GF-D8 (cell line): ENCODE measurements at regions not wholly inside any gene's neighbourhood (a gene's known extent, or its start where the extent isn't known, plus 50 kb on each side); places are given as distances from the start of the nearest gene placed in this dataset.

ENCODE experiments used
- DNase-seq: peaks from one replicate; lab custom pipeline; 2025; lab: John Stamatoyannopoulos, UW

GRCh38 chr19:31600731-31601295, 251.6 kb upstream of the TSHZ3 start:
- no peak for DNase-seq

- no peak for DNase-seq
These were observed 252.6 kb upstream of the TSHZ3 start for GRCh38 chr19:31601855-31602254.

GRCh38 chr19:31602548-31602947, 253.3 kb upstream of the TSHZ3 start:
- DNase-seq = no peak

- DNase-seq = no peak
These were observed 255.3 kb upstream of the TSHZ3 start for GRCh38 chr19:31604493-31605040.

GRCh38 chr19:31610018-31610417, 260.8 kb upstream of the TSHZ3 start:
- DNase-seq = no peak

GRCh38 chr19:31611046-31611877, 262.0 kb upstream of the TSHZ3 start:
- no peak for DNase-seq

GRCh38 chr19:31612873-31613272, 263.6 kb upstream of the TSHZ3 start:
- DNase-seq = no peak

- DNase-seq = no peak
These were observed 264.5 kb upstream of the TSHZ3 start for GRCh38 chr19:31613683-31614219.

- no peak for DNase-seq
These were observed 266.8 kb upstream of the TSHZ3 start for GRCh38 chr19:31616031-31616430.

GRCh38 chr19:31617010-31617585, 267.9 kb upstream of the TSHZ3 start:
- no peak for DNase-seq

GRCh38 chr19:31625056-31625455, 275.8 kb upstream of the TSHZ3 start:
- DNase-seq = no peak

- no peak for DNase-seq
These were observed 276.3 kb upstream of the TSHZ3 start for GRCh38 chr19:31625575-31625974.

GRCh38 chr19:31626941-31627340, 277.7 kb upstream of the TSHZ3 start:
- no peak for DNase-seq

GRCh38 chr19:31627620-31628365, 278.6 kb upstream of the TSHZ3 start:
- DNase-seq = no peak

GRCh38 chr19:31629579-31630363, 280.5 kb upstream of the TSHZ3 start:
- DNase-seq = no peak

GRCh38 chr19:31633014-31633413, 283.8 kb upstream of the TSHZ3 start:
- no peak for DNase-seq

- DNase-seq = no peak
These were observed 290.1 kb upstream of the TSHZ3 start for GRCh38 chr19:31639306-31639705.

- DNase-seq = no peak
These were observed 292.4 kb upstream of the TSHZ3 start for GRCh38 chr19:31641591-31641990.

GRCh38 chr19:31648347-31648746, 299.1 kb upstream of the TSHZ3 start:
- no peak for DNase-seq

- DNase-seq = no peak
These were observed 307.3 kb upstream of the TSHZ3 start for GRCh38 chr19:31656507-31656906.
